GM23338 (cell line): ENCODE measurements at regions not wholly inside any gene's neighbourhood (a gene's known extent, or its start where the extent isn't known, plus 50 kb on each side); places are given as distances from the start of the nearest gene placed in this dataset.

Experiments used
- ATAC-seq: fragments of 200-7000 bp; cut with Tn5 transposase; 3 replicates; pipeline ENCODE4 v1.9.1; 2020
- DNase-seq: peaks from one replicate; pipeline ENCODE4 v3.0.0-alpha.2; 2015; ENCODE audit warnings: low spot score
- H2AFZ ChIP-seq: fragments of 200-600 bp; sonication (generic); 2 replicates; pipeline ENCODE4 v1.8.0; 2016; ENCODE audit warnings: antibody characterized with exemption, mild to moderate bottlenecking, moderate library complexity
- H3F3A ChIP-seq: fragments of 200-600 bp; sonication (generic); replicated peaks from 2 replicates; pipeline ENCODE4 v1.8.0; 2017; ENCODE audit warnings: antibody characterized with exemption, mixed run types, low read depth
- H3K27ac ChIP-seq: fragments of 200-600 bp; sonication (generic); 2 replicates; pipeline ENCODE4 v1.6.1; 2016; ENCODE audit warnings: low read depth
- H3K27me3 ChIP-seq: fragments of 200-600 bp; sonication (generic); 2 replicates; pipeline ENCODE4 v1.8.0; 2016; ENCODE audit warnings: mild to moderate bottlenecking, mixed run types, moderate library complexity; ENCODE audit not compliant: insufficient read depth
- H3K36me3 ChIP-seq: fragments of 200-600 bp; sonication (generic); 2 replicates; pipeline ENCODE4 v1.8.0; 2016; ENCODE audit warnings: mild to moderate bottlenecking; ENCODE audit not compliant: insufficient read depth
- H3K4me1 ChIP-seq: fragments of 200-600 bp; sonication (generic); 2 replicates; pipeline ENCODE4 v1.8.0; 2016; ENCODE audit warnings: mild to moderate bottlenecking, moderate library complexity; ENCODE audit not compliant: insufficient read depth
- H3K4me2 ChIP-seq: fragments of 200-600 bp; sonication (generic); 2 replicates; pipeline ENCODE4 v1.7.1; 2017; ENCODE audit warnings: mixed run types
- H3K4me3 ChIP-seq: fragments of 200-600 bp; sonication (generic); 2 replicates; pipeline ENCODE4 v1.6.1; 2016; ENCODE audit warnings: mixed run types
- H3K79me2 ChIP-seq: fragments of 200-600 bp; sonication (generic); replicated peaks from 2 replicates; pipeline ENCODE4 v1.8.0; 2017; ENCODE audit warnings: mild to moderate bottlenecking; ENCODE audit not compliant: insufficient read depth
- H3K9me2 ChIP-seq: fragments of 200-600 bp; sonication (generic); 2 replicates; pipeline ENCODE4 v1.8.0; 2017; ENCODE audit not compliant: insufficient read depth
- H4K20me1 ChIP-seq: fragments of 200-600 bp; sonication (generic); replicated peaks from 2 replicates; pipeline ENCODE4 v1.8.0; 2017; ENCODE audit warnings: mild to moderate bottlenecking; ENCODE audit not compliant: insufficient read depth
- H3K27ac Mint-ChIP-seq: 2 replicates; pipeline ENCODE4 v1.8.0; 2020; ENCODE audit warnings: inconsistent platforms, mild to moderate bottlenecking, moderate library complexity, mixed read lengths
- H3K27me3 Mint-ChIP-seq: 3 replicates; pipeline ENCODE4 v1.8.0; 2022; ENCODE audit warnings: low read depth, mild to moderate bottlenecking, moderate library complexity, mixed read lengths, inconsistent platforms; ENCODE audit not compliant: insufficient read depth, poor library complexity
- H3K36me3 Mint-ChIP-seq: 3 replicates; pipeline ENCODE4 v1.8.0; 2021; ENCODE audit warnings: low read depth, mild to moderate bottlenecking, inconsistent platforms, moderate library complexity, mixed read lengths
- H3K4me1 Mint-ChIP-seq: 3 replicates; pipeline ENCODE4 v1.8.0; 2020; ENCODE audit warnings: mild to moderate bottlenecking, inconsistent platforms, mixed read lengths
- H3K4me3 Mint-ChIP-seq: 3 replicates; pipeline ENCODE4 v1.8.0; 2021; ENCODE audit warnings: moderate library complexity, mild to moderate bottlenecking, inconsistent platforms, mixed read lengths
- H3K9me3 Mint-ChIP-seq: 3 replicates; pipeline ENCODE4 v1.8.0; 2020; ENCODE audit warnings: moderate library complexity, mild to moderate bottlenecking, inconsistent platforms, mixed read lengths
- CREB1 ChIP-seq: fragments of 250-450 bp; sonication (Bioruptor Pico); IDR thresholded peaks from 2 replicates; pipeline ENCODE4 v1.5.0; 2020; ENCODE audit warnings: low read depth, mild to moderate bottlenecking, moderate library complexity
- ETS1 ChIP-seq: IDR thresholded peaks from 2 replicates; pipeline ENCODE4 v1.6.1; 2016; ENCODE audit warnings: antibody characterized with exemption
- EZH2 ChIP-seq: fragments of 200-600 bp; sonication (generic); IDR thresholded peaks from one replicate; pipeline ENCODE4 v1.8.0; 2017; ENCODE audit warnings: antibody characterized with exemption, mild to moderate bottlenecking, low read depth; ENCODE audit not compliant: unreplicated experiment
- JUNB ChIP-seq: IDR thresholded peaks from one replicate; pipeline ENCODE4 v1.6.1; 2016; ENCODE audit warnings: antibody characterized with exemption; ENCODE audit not compliant: unreplicated experiment
- POLR2AphosphoS5 ChIP-seq: IDR thresholded peaks from 2 replicates; pipeline ENCODE4 v1.6.1; 2016; ENCODE audit warnings: antibody characterized with exemption, low read depth
- STAT1 ChIP-seq: IDR thresholded peaks from one replicate; pipeline ENCODE4 v1.6.1; 2016; ENCODE audit warnings: antibody characterized with exemption; ENCODE audit not compliant: unreplicated experiment
- ZNF114 ChIP-seq: fragments of 250-450 bp; sonication (Bioruptor Pico); IDR thresholded peaks from 2 replicates; pipeline ENCODE4 v1.5.0; 2020; ENCODE audit warnings: mild to moderate bottlenecking, moderate library complexity
- TF ChIP-seq, protein P1 (sequence below): fragments of 250-450 bp; sonication (Bioruptor Pico); IDR thresholded peaks from 2 replicates; pipeline ENCODE4 v1.5.0; 2020; ENCODE audit warnings: mild to moderate bottlenecking, moderate library complexity
- TF ChIP-seq, protein P2 (sequence below): IDR thresholded peaks from one replicate; pipeline ENCODE4 v1.6.1; 2018; ENCODE audit warnings: antibody characterized with exemption; ENCODE audit not compliant: unreplicated experiment
- TF ChIP-seq, protein P3 (sequence below), 2 experiments: fragments of 200-600 bp in 1 of 2; sonication (generic) in 1 of 2; conservative IDR thresholded peaks; 2 replicates each; pipeline versions ENCODE4 v1.5.1 to v1.6.1; 2016 to 2017; ENCODE audit warnings: antibody characterized with exemption in 2 of 2, low read depth in 2 of 2, mild to moderate bottlenecking in 2 of 2, moderate library complexity in 1 of 2

DNA sequence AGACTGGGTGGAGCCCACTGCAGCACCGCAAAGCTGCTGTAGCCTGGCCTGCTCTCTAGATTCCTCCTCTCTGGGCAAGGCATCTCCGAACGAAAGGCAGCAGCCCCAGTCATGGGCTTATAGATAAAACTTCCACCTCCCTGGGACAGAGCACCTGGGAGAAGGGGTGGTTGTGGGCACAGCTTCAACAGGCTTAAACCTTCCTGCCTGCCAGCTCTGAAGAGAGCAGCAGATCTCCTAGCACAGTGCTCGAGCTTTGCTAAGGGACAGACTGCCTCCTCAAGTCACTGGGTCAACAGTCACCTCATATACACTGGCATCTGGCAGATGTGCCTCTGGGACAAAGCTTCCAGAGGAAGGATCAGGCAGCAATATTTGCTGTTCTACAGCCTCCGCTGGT lies 117.3 kb downstream of the EHF start:
- Histone ChIP-seq H3K27ac (no peak overlapping the region), H4K20me1 (no peaks in the 10 kb centered on the region), H3F3A (no peaks in the 10 kb centered on the region), H3K4me2 (no peak overlapping the region), H3K4me3 (no peak overlapping the region), H3K36me3 (0 out of 2 replicates have a peak, but pooled peaks cover 4% of the 10 kb centered on the region), H3K9me2 (peaks cover 5% of the 10 kb centered on the region), H3K4me1 (no peaks in the 10 kb centered on the region), H3K27me3 (no peaks in the 10 kb centered on the region), H2AFZ (no peak overlapping the region), H3K79me2 (no peaks in the 10 kb centered on the region)
- H3K27me3 Mint-ChIP-seq = peaks cover 5% of the 10 kb centered on the region
- no peak for DNase-seq
- H3K36me3 Mint-ChIP-seq = peaks cover 41% of the 10 kb centered on the region
- H3K4me1 Mint-ChIP-seq = no peaks in the 10 kb centered on the region
- no peak overlapping the region for H3K27ac Mint-ChIP-seq
- H3K9me3 Mint-ChIP-seq = peaks cover 40% of the 10 kb centered on the region
- TF ChIP-seq ZNF114 (CRISPR knock-in tag) = no peak
- H3K4me3 Mint-ChIP-seq = no peak overlapping the region
- no peak for ATAC-seq

DNA sequence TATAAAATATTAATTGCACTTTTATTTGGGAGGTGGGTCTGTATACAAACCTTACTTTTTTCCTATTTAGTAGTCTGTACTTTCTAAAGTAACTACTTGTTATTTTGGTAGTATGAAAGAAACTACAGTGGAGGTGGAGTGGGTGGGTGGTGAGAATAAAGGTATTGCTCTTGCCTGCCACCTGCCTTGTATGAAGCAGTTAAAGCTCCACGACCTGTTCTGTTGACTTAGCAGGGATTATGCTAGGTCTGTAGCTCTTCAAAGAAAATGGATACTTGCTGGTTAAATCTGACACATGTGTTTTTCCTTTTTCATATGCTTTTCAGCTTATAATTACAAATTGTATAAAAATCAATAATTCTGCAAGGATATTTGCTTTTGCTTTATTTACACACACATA lies 111.9 kb downstream of the EHF start:
- Histone ChIP-seq H4K20me1 (no peaks in the 10 kb centered on the region), H3K4me3 (no peak overlapping the region), H2AFZ (no peak overlapping the region), H3K27ac (no peak overlapping the region), H3K27me3 (no peaks in the 10 kb centered on the region), H3F3A (no peaks in the 10 kb centered on the region), H3K79me2 (no peaks in the 10 kb centered on the region), H3K4me2 (no peak overlapping the region), H3K9me2 (no peaks in the 10 kb centered on the region), H3K4me1 (no peaks in the 10 kb centered on the region), H3K36me3 (0 out of 2 replicates have a peak, but pooled peaks cover 4% of the 10 kb centered on the region)
- Mint-ChIP-seq H3K9me3 (peaks cover 15% of the 10 kb centered on the region), H3K36me3 (peaks cover 31% of the 10 kb centered on the region), H3K27ac (no peak overlapping the region), H3K4me3 (no peak overlapping the region), H3K27me3 (peaks cover 2% of the 10 kb centered on the region), H3K4me1 (no peaks in the 10 kb centered on the region)
- ATAC-seq (no peak), DNase-seq (no peak)
- TF ChIP-seq, protein P1, sequence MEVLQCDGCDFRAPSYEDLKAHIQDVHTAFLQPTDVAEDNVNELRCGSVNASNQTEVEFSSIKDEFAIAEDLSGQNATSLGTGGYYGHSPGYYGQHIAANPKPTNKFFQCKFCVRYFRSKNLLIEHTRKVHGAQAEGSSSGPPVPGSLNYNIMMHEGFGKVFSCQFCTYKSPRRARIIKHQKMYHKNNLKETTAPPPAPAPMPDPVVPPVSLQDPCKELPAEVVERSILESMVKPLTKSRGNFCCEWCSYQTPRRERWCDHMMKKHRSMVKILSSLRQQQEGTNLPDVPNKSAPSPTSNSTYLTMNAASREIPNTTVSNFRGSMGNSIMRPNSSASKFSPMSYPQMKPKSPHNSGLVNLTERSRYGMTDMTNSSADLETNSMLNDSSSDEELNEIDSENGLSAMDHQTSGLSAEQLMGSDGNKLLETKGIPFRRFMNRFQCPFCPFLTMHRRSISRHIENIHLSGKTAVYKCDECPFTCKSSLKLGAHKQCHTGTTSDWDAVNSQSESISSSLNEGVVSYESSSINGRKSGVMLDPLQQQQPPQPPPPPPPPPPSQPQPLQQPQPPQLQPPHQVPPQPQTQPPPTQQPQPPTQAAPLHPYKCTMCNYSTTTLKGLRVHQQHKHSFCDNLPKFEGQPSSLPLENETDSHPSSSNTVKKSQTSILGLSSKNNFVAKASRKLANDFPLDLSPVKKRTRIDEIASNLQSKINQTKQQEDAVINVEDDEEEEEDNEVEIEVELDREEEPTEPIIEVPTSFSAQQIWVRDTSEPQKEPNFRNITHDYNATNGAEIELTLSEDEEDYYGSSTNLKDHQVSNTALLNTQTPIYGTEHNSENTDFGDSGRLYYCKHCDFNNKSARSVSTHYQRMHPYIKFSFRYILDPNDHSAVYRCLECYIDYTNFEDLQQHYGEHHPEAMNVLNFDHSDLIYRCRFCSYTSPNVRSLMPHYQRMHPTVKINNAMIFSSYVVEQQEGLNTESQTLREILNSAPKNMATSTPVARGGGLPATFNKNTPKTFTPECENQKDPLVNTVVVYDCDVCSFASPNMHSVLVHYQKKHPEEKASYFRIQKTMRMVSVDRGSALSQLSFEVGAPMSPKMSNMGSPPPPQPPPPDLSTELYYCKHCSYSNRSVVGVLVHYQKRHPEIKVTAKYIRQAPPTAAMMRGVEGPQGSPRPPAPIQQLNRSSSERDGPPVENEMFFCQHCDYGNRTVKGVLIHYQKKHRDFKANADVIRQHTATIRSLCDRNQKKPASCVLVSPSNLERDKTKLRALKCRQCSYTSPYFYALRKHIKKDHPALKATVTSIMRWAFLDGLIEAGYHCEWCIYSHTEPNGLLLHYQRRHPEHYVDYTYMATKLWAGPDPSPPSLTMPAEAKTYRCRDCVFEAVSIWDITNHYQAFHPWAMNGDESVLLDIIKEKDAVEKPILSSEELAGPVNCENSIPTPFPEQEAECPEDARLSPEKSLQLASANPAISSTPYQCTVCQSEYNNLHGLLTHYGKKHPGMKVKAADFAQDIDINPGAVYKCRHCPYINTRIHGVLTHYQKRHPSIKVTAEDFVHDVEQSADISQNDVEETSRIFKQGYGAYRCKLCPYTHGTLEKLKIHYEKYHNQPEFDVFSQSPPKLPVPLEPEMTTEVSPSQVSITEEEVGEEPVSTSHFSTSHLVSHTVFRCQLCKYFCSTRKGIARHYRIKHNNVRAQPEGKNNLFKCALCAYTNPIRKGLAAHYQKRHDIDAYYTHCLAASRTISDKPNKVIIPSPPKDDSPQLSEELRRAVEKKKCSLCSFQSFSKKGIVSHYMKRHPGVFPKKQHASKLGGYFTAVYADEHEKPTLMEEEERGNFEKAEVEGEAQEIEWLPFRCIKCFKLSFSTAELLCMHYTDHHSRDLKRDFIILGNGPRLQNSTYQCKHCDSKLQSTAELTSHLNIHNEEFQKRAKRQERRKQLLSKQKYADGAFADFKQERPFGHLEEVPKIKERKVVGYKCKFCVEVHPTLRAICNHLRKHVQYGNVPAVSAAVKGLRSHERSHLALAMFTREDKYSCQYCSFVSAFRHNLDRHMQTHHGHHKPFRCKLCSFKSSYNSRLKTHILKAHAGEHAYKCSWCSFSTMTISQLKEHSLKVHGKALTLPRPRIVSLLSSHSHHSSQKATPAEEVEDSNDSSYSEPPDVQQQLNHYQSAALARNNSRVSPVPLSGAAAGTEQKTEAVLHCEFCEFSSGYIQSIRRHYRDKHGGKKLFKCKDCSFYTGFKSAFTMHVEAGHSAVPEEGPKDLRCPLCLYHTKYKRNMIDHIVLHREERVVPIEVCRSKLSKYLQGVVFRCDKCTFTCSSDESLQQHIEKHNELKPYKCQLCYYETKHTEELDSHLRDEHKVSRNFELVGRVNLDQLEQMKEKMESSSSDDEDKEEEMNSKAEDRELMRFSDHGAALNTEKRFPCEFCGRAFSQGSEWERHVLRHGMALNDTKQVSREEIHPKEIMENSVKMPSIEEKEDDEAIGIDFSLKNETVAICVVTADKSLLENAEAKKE (CRISPR knock-in tag) = no peak
- TF ChIP-seq POLR2AphosphoS5 (no peak), STAT1 (no peak), ETS1 (no peak), CREB1 (CRISPR knock-in tag) (no peak), ZNF114 (CRISPR knock-in tag) (no peak), JUNB (no peak), EZH2 (no peak)
- TF ChIP-seq, protein P2, sequence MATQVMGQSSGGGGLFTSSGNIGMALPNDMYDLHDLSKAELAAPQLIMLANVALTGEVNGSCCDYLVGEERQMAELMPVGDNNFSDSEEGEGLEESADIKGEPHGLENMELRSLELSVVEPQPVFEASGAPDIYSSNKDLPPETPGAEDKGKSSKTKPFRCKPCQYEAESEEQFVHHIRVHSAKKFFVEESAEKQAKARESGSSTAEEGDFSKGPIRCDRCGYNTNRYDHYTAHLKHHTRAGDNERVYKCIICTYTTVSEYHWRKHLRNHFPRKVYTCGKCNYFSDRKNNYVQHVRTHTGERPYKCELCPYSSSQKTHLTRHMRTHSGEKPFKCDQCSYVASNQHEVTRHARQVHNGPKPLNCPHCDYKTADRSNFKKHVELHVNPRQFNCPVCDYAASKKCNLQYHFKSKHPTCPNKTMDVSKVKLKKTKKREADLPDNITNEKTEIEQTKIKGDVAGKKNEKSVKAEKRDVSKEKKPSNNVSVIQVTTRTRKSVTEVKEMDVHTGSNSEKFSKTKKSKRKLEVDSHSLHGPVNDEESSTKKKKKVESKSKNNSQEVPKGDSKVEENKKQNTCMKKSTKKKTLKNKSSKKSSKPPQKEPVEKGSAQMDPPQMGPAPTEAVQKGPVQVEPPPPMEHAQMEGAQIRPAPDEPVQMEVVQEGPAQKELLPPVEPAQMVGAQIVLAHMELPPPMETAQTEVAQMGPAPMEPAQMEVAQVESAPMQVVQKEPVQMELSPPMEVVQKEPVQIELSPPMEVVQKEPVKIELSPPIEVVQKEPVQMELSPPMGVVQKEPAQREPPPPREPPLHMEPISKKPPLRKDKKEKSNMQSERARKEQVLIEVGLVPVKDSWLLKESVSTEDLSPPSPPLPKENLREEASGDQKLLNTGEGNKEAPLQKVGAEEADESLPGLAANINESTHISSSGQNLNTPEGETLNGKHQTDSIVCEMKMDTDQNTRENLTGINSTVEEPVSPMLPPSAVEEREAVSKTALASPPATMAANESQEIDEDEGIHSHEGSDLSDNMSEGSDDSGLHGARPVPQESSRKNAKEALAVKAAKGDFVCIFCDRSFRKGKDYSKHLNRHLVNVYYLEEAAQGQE = no peak
- TF ChIP-seq, protein P3, sequence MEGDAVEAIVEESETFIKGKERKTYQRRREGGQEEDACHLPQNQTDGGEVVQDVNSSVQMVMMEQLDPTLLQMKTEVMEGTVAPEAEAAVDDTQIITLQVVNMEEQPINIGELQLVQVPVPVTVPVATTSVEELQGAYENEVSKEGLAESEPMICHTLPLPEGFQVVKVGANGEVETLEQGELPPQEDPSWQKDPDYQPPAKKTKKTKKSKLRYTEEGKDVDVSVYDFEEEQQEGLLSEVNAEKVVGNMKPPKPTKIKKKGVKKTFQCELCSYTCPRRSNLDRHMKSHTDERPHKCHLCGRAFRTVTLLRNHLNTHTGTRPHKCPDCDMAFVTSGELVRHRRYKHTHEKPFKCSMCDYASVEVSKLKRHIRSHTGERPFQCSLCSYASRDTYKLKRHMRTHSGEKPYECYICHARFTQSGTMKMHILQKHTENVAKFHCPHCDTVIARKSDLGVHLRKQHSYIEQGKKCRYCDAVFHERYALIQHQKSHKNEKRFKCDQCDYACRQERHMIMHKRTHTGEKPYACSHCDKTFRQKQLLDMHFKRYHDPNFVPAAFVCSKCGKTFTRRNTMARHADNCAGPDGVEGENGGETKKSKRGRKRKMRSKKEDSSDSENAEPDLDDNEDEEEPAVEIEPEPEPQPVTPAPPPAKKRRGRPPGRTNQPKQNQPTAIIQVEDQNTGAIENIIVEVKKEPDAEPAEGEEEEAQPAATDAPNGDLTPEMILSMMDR (conservative IDR thresholded peaks at IDR 0.05; ENCODE audit: low read depth in 2 of 2) = no peak
